HL-60 (cell line): ENCODE measurements at regions not wholly inside any gene's neighbourhood (a gene's known extent, or its start where the extent isn't known, plus 50 kb on each side); places are given as distances from the start of the nearest gene placed in this dataset.

Experiments
- POLR2AphosphoS5 ChIP-seq: IDR thresholded peaks from 2 replicates; pipeline ENCODE4 v1.6.1; 2012; ENCODE audit warnings: low read depth
- TF ChIP-seq, protein P1 (sequence below): IDR thresholded peaks from one replicate; pipeline ENCODE4 v1.5.1; 2011; ENCODE audit warnings: low read length, control low read depth, inconsistent platforms; ENCODE audit not compliant: insufficient read depth

DNA sequence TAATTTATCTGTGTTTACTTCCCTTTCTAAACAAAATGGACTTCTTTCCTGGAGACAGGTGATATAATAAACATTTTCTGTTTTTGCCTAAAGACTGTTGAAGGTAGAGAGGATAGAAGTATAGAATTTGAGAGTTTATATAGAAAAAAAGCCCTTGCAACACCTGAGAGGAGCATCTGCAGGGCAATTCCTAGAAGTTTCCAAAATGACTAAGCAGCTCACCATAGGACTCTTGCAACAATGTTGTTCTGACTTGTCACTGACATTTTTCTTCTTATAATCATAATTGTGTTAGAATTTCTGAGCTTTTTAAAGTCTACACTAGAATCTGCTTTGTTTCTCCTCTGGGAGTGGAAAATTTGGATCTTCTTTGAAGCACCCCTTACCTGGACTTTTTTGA is 216.8 kb downstream of the TUSC1 start:
- TF ChIP-seq, protein P1, sequence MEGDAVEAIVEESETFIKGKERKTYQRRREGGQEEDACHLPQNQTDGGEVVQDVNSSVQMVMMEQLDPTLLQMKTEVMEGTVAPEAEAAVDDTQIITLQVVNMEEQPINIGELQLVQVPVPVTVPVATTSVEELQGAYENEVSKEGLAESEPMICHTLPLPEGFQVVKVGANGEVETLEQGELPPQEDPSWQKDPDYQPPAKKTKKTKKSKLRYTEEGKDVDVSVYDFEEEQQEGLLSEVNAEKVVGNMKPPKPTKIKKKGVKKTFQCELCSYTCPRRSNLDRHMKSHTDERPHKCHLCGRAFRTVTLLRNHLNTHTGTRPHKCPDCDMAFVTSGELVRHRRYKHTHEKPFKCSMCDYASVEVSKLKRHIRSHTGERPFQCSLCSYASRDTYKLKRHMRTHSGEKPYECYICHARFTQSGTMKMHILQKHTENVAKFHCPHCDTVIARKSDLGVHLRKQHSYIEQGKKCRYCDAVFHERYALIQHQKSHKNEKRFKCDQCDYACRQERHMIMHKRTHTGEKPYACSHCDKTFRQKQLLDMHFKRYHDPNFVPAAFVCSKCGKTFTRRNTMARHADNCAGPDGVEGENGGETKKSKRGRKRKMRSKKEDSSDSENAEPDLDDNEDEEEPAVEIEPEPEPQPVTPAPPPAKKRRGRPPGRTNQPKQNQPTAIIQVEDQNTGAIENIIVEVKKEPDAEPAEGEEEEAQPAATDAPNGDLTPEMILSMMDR, result no peak
- TF ChIP-seq POLR2AphosphoS5, result no peak
